ENCODE measurements at regions not wholly inside any gene's neighbourhood (a gene's known extent, or its start where the extent isn't known, plus 50 kb on each side); places are given as distances from the start of the nearest gene placed in this dataset.
"Not testable (repeated sequence)": the region's sequence is repeated elsewhere in the genome, so short reads cannot be mapped to it uniquely, and the experiment has no call there.

GRCh38 chr5:86671536-86671935 is 53.8 kb downstream of the COX7C start:
- no peak for DNase-seq (ENCODE audit: extremely low read depth in 1 of 2, low read depth in 1 of 2)

GRCh38 chr5:86674069-86674468 is 56.3 kb downstream of the COX7C start:
- DNase-seq (ENCODE audit: extremely low read depth in 1 of 2, low read depth in 1 of 2) = no peak

- DNase-seq (ENCODE audit: extremely low read depth in 1 of 2, low read depth in 1 of 2) = no peak
Observed at GRCh38 chr5:86675311-86675710, 57.6 kb downstream of the COX7C start.

- no peak for DNase-seq (ENCODE audit: extremely low read depth in 1 of 2, low read depth in 1 of 2)
Observed at GRCh38 chr5:86679529-86679928, 61.8 kb downstream of the COX7C start.

GRCh38 chr5:86679949-86680348 is 62.2 kb downstream of the COX7C start:
- no peak for DNase-seq (ENCODE audit: extremely low read depth in 1 of 2, low read depth in 1 of 2)

- no peak for DNase-seq (ENCODE audit: extremely low read depth in 1 of 2, low read depth in 1 of 2)
Observed at GRCh38 chr5:86684222-86684621, 66.5 kb downstream of the COX7C start.

GRCh38 chr5:86686046-86686445 is 68.3 kb downstream of the COX7C start:
- DNase-seq (ENCODE audit: extremely low read depth in 1 of 2, low read depth in 1 of 2) = no peak

GRCh38 chr5:86688406-86688805 is 70.7 kb downstream of the COX7C start:
- no peak for DNase-seq (ENCODE audit: extremely low read depth in 1 of 2, low read depth in 1 of 2)

- DNase-seq (ENCODE audit: extremely low read depth in 1 of 2, low read depth in 1 of 2) = no peak
Observed at GRCh38 chr5:86689103-86689729, 71.5 kb downstream of the COX7C start.

GRCh38 chr5:86709157-86709881 is 91.6 kb downstream of the COX7C start:
- DNase-seq (ENCODE audit: extremely low read depth in 1 of 2, low read depth in 1 of 2) = no peak

GRCh38 chr5:86716121-86716520 is 98.4 kb downstream of the COX7C start:
- DNase-seq (ENCODE audit: extremely low read depth in 1 of 2, low read depth in 1 of 2) = no peak

- not testable (repeated sequence) for DNase-seq (ENCODE audit: extremely low read depth in 1 of 2, low read depth in 1 of 2)
Observed at GRCh38 chr5:86731319-86732117, 113.8 kb downstream of the COX7C start.

GRCh38 chr5:86735370-86735769 is 117.6 kb downstream of the COX7C start:
- no peak for DNase-seq (ENCODE audit: extremely low read depth in 1 of 2, low read depth in 1 of 2)

- DNase-seq (ENCODE audit: extremely low read depth in 1 of 2, low read depth in 1 of 2) = no peak
Observed at GRCh38 chr5:86737579-86737978, 119.8 kb downstream of the COX7C start.

- no peak for DNase-seq (ENCODE audit: extremely low read depth in 1 of 2, low read depth in 1 of 2)
Observed at GRCh38 chr5:86748538-86749105, 130.9 kb downstream of the COX7C start.

- no peak for DNase-seq (ENCODE audit: extremely low read depth in 1 of 2, low read depth in 1 of 2)
Observed at GRCh38 chr5:86749841-86750240, 132.1 kb downstream of the COX7C start.

- DNase-seq (ENCODE audit: extremely low read depth in 1 of 2, low read depth in 1 of 2) = no peak
Observed at GRCh38 chr5:86756839-86757238, 139.1 kb downstream of the COX7C start.

- DNase-seq (ENCODE audit: extremely low read depth in 1 of 2, low read depth in 1 of 2) = no peak
Observed at GRCh38 chr5:86757824-86758223, 140.1 kb downstream of the COX7C start.

- no peak for DNase-seq (ENCODE audit: extremely low read depth in 1 of 2, low read depth in 1 of 2)
Observed at GRCh38 chr5:86760661-86761060, 142.9 kb downstream of the COX7C start.

GRCh38 chr5:86763929-86764328 is 146.2 kb downstream of the COX7C start:
- no peak for DNase-seq (ENCODE audit: extremely low read depth in 1 of 2, low read depth in 1 of 2)

- DNase-seq (ENCODE audit: extremely low read depth in 1 of 2, low read depth in 1 of 2) = no peak
Observed at GRCh38 chr5:86765778-86766502, 148.2 kb downstream of the COX7C start.

All from activated CD8-positive, alpha-beta memory T cell treated with anti-CD3 and anti-CD28 coated beads for 1 hour (primary cell).